Ovary (tissue), 7 donors: ENCODE measurements at regions not wholly inside any gene's neighbourhood (a gene's known extent, or its start where the extent isn't known, plus 50 kb on each side); places are given as distances from the start of the nearest gene placed in this dataset.

Source experiments
- DNase-seq, 5 donors: peaks; one replicate each; pipeline ENCODE4 v3.0.0-alpha.2; 2019 to 2020
- H3K27ac ChIP-seq, 2 donors: fragments of 200-600 bp; one replicate each; pipeline versions ENCODE4 v1.5.1 to v1.8.0; 2019 to 2022
- H3K27me3 ChIP-seq: fragments of 200-600 bp; one replicate; pipeline ENCODE4 v1.8.0; 2022
- H3K36me3 ChIP-seq: fragments of 200-600 bp; sonication (generic); one replicate; pipeline ENCODE4 v1.5.1; 2019
- H3K4me1 ChIP-seq: one replicate; pipeline ENCODE4 v1.8.1; 2013; ENCODE audit warnings: mild to moderate bottlenecking, moderate library complexity; ENCODE audit not compliant: insufficient read depth
- H3K4me3 ChIP-seq: fragments of 200-600 bp; sonication (generic); one replicate; pipeline ENCODE4 v1.5.1; 2017
- H3K9me3 ChIP-seq, 2 donors: fragments of 200-600 bp in 1 of 2; sonication (generic) in 1 of 2; one replicate each; pipeline versions ENCODE4 v1.5.1 to v1.8.1; 2013 to 2019; ENCODE audit warnings: mild to moderate bottlenecking in 1 of 2, moderate library complexity in 1 of 2
- EP300 ChIP-seq: sonication (generic); formaldehyde crosslinking; IDR thresholded peaks from one replicate; pipeline ENCODE4 v1.6.1; 2017; ENCODE audit warnings: antibody characterized with exemption
- POLR2A ChIP-seq: fragments of 450-650 bp; IDR thresholded peaks from one replicate; pipeline ENCODE4 v1.6.1; 2017; ENCODE audit warnings: antibody characterized with exemption, mild to moderate bottlenecking, moderate library complexity
- WGBS, 3 donors: extraction: QIAGEN DNeasy Blood & Tissue Kit in 1 of 3; methylation state at CpG; one replicate each; pipeline versions ENCODE4 v1.1.5 to v1.1.7; 2013 to 2017; 5-methylcytosine and 5-hydroxymethylcytosine counted together
- intact Hi-C, 4 donors: fragments of 100-400 bp; cut with DNase I; formaldehyde crosslinking; loops; one replicate each; pipeline versions ENCODE4 v1.11.0 to v1.15.1; 2022 to 2023
- TF ChIP-seq, protein P1 (sequence below), 3 donors: fragments of 450-650 bp in 2 of 3; fragments of 200-600 bp in 1 of 3; IDR thresholded peaks; one replicate each; pipeline versions ENCODE4 v1.5.1 to v1.8.0; 2016 to 2022; ENCODE audit warnings: antibody characterized with exemption in 3 of 3, mild to moderate bottlenecking in 1 of 3
- donor health status: DM: no; HTN: no; CAD: no; lungs with moderate emphysema.
- donor health status: DM: no; HTN: no; CAD: no.
- donor health status: Bipolar disorder and iron deficiency.
- donor health status: DM: no; HTN: no; CAD: no.
- donor health status: DM: yes; HTN: yes; CAD: no.

DNA sequence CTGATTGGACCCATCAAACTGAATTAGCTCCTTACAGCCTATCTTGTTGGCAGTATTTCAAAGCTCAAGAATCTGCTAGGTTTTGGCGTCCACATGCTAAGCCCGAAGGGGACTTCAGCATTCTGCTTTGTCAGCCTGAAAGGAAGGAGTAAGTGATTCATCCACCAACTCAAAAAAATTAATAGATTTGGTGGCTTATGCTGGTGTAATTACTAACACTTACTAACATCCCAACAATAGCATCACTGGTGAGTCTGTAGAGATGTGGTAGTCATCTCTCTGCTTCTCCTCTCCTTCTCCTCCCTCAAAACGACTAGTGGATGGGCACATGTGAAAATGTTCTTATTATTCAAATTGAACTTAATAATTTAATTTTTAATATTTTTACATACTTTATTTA is 53.8 kb upstream of the EGR2 start:
- Histone ChIP-seq H3K4me3 (no peak overlapping the region), H3K36me3 (no peaks in the 10 kb centered on the region), H3K27me3 (no peaks in the 10 kb centered on the region), H3K27ac (no peak overlapping the region), H3K9me3 (no peaks in the 10 kb centered on the region), H3K4me1 (no peaks in the 10 kb centered on the region)
- WGBS, 3 donors: 60 to 76% (median 68%) methylated on average over 3 of the region's 3 CpGs
- no peak for DNase-seq
- intact Hi-C loops: no loop called here
- TF ChIP-seq POLR2A (no peak), EP300 (no peak)
- TF ChIP-seq, protein P1, sequence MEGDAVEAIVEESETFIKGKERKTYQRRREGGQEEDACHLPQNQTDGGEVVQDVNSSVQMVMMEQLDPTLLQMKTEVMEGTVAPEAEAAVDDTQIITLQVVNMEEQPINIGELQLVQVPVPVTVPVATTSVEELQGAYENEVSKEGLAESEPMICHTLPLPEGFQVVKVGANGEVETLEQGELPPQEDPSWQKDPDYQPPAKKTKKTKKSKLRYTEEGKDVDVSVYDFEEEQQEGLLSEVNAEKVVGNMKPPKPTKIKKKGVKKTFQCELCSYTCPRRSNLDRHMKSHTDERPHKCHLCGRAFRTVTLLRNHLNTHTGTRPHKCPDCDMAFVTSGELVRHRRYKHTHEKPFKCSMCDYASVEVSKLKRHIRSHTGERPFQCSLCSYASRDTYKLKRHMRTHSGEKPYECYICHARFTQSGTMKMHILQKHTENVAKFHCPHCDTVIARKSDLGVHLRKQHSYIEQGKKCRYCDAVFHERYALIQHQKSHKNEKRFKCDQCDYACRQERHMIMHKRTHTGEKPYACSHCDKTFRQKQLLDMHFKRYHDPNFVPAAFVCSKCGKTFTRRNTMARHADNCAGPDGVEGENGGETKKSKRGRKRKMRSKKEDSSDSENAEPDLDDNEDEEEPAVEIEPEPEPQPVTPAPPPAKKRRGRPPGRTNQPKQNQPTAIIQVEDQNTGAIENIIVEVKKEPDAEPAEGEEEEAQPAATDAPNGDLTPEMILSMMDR (IDR thresholded peaks at IDR 0.05): no peak

- no peaks in the 10 kb centered on the region for H3K27me3 ChIP-seq
Observed at GRCh38 chr10:62866941-62867340, 50.8 kb upstream of the EGR2 start.

GRCh38 chr10:62866451-62866850 is 50.3 kb upstream of the EGR2 start:
- no peak overlapping the region for H3K4me3 ChIP-seq
- intact Hi-C loops: no loop called here
- no peaks in the 10 kb centered on the region for H3K4me1 ChIP-seq
- DNase-seq: no peak
- H3K27me3 ChIP-seq: no peaks in the 10 kb centered on the region
- TF ChIP-seq EP300: no peak
- TF ChIP-seq, protein P1 (IDR thresholded peaks at IDR 0.05): no peak
- no peak for TF ChIP-seq POLR2A
- no peaks in the 10 kb centered on the region for H3K36me3 ChIP-seq
- no peaks in the 10 kb centered on the region for H3K9me3 ChIP-seq
- no peak overlapping the region for H3K27ac ChIP-seq
- 67 to 75% (median 72%) methylated on average over 2 of the region's 2 CpGs for WGBS, 3 donors

More at GRCh38 chr10:62866941-62867340, 50.8 kb upstream of the EGR2 start:
- Histone ChIP-seq H3K9me3 (no peaks in the 10 kb centered on the region), H3K36me3 (no peaks in the 10 kb centered on the region), H3K27ac (no peak overlapping the region), H3K4me3 (no peak overlapping the region), H3K4me1 (no peaks in the 10 kb centered on the region)
- no peak for DNase-seq
- intact Hi-C loops: no loop called here
- TF ChIP-seq POLR2A (no peak), EP300 (no peak)
- TF ChIP-seq, protein P1 (IDR thresholded peaks at IDR 0.05): no peak
- 60 to 88% (median 66%) methylated on average over 1 of the region's 1 CpG for WGBS, 3 donors
